ENCODE measurements at regions not wholly inside any gene's neighbourhood (a gene's known extent, or its start where the extent isn't known, plus 50 kb on each side); places are given as distances from the start of the nearest gene placed in this dataset.

DNA sequence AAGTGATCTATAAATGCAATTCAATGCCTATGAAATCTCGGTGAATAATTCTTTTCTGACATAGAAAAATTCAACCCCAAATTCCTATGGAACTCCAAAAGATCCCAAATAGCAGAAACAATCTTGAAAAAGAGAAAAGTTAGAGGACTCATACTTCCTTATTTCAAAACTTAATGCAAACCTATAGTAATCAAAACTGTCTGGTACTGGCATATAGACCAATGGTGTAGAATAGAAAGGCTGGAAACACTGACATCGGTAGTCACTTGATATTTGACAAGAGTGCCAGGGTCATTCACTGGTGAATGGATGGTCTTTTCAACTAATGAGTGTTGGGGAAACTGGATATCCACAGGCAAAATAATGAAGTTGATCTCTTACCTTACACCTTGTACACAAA is 637.1 kb upstream of the PCDH9 start:
- no peak for TF ChIP-seq SALL2 (tag by site-specific recombination; IDR thresholded peaks at IDR 0.05; ENCODE audit: borderline replicate concordance)
- TF ChIP-seq ZNF274 (IDR thresholded peaks at IDR 0.05; ENCODE audit: low read length) = no peak
- TF ChIP-seq ZNF274 (tag by site-specific recombination; IDR thresholded peaks at IDR 0.05; ENCODE audit: borderline replicate concordance) = no peak
- no peak for TF ChIP-seq ZNF394 (tag by site-specific recombination; IDR thresholded peaks at IDR 0.05; ENCODE audit: borderline replicate concordance)
- TF ChIP-seq, protein P1, sequence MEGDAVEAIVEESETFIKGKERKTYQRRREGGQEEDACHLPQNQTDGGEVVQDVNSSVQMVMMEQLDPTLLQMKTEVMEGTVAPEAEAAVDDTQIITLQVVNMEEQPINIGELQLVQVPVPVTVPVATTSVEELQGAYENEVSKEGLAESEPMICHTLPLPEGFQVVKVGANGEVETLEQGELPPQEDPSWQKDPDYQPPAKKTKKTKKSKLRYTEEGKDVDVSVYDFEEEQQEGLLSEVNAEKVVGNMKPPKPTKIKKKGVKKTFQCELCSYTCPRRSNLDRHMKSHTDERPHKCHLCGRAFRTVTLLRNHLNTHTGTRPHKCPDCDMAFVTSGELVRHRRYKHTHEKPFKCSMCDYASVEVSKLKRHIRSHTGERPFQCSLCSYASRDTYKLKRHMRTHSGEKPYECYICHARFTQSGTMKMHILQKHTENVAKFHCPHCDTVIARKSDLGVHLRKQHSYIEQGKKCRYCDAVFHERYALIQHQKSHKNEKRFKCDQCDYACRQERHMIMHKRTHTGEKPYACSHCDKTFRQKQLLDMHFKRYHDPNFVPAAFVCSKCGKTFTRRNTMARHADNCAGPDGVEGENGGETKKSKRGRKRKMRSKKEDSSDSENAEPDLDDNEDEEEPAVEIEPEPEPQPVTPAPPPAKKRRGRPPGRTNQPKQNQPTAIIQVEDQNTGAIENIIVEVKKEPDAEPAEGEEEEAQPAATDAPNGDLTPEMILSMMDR (tag by site-specific recombination; IDR thresholded peaks at IDR 0.05) = no peak
- no peak for TF ChIP-seq MYNN (tag by site-specific recombination; IDR thresholded peaks at IDR 0.05; ENCODE audit: borderline replicate concordance)
- TF ChIP-seq ZNF350 (tag by site-specific recombination; IDR thresholded peaks at IDR 0.05) = no peak
- TF ChIP-seq, protein P2, sequence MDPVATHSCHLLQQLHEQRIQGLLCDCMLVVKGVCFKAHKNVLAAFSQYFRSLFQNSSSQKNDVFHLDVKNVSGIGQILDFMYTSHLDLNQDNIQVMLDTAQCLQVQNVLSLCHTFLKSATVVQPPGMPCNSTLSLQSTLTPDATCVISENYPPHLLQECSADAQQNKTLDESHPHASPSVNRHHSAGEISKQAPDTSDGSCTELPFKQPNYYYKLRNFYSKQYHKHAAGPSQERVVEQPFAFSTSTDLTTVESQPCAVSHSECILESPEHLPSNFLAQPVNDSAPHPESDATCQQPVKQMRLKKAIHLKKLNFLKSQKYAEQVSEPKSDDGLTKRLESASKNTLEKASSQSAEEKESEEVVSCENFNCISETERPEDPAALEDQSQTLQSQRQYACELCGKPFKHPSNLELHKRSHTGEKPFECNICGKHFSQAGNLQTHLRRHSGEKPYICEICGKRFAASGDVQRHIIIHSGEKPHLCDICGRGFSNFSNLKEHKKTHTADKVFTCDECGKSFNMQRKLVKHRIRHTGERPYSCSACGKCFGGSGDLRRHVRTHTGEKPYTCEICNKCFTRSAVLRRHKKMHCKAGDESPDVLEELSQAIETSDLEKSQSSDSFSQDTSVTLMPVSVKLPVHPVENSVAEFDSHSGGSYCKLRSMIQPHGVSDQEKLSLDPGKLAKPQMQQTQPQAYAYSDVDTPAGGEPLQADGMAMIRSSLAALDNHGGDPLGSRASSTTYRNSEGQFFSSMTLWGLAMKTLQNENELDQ (tag by site-specific recombination; IDR thresholded peaks at IDR 0.05; ENCODE audit: low read depth) = no peak
- TF ChIP-seq ZBTB21 (tag by site-specific recombination; IDR thresholded peaks at IDR 0.05) = no peak
- no peak for TF ChIP-seq ZNF501 (tag by site-specific recombination; IDR thresholded peaks at IDR 0.05)
- TF ChIP-seq, protein P3, sequence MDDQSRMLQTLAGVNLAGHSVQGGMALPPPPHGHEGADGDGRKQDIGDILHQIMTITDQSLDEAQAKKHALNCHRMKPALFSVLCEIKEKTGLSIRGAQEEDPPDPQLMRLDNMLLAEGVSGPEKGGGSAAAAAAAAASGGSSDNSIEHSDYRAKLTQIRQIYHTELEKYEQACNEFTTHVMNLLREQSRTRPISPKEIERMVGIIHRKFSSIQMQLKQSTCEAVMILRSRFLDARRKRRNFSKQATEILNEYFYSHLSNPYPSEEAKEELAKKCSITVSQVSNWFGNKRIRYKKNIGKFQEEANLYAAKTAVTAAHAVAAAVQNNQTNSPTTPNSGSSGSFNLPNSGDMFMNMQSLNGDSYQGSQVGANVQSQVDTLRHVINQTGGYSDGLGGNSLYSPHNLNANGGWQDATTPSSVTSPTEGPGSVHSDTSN (CRISPR knock-in tag; IDR thresholded peaks at IDR 0.05) = no peak
